ENCODE measurements at regions not wholly inside any gene's neighbourhood (a gene's known extent, or its start where the extent isn't known, plus 50 kb on each side); places are given as distances from the start of the nearest gene placed in this dataset.

DNA sequence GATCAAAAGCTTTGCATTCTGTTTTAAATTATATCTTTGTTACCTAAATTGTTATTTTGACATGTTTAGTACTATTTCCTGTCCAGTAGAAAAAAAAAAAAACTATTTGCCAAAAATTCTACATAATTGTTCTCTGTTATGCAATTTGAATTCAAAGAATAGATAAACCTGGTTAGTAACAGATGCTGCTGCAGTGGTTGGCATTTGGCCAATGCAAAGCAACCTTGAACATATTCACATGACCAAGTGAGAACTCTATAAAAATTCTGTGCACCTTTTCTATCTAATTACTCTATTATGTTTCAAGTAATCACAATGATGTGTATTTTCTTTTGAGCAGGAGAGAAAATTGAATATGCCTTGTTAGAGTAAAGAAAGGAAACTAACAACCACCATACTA is 1473.4 kb downstream of the RPA4 start:
- no peak overlapping the region for H4K8ac ChIP-seq (ENCODE audit: low read depth in 2 of 2, low read length in 2 of 2)
- no peak overlapping the region for H3K23ac ChIP-seq (ENCODE audit: low read depth, low read length)
- H2BK15ac ChIP-seq (ENCODE audit: low read depth, low read length) = no peak overlapping the region
- ATAC-seq (ENCODE audit: low read depth) = no peak
- no peak for DNase-seq
- no peak overlapping the region for H4K5ac ChIP-seq (ENCODE audit: low read depth, low read length)
- dilution Hi-C loops (cut with HindIII; ENCODE audit: low sequenced_read_pairs, unreplicated experiment) = no loop called here
- H3K14ac ChIP-seq (replicated peaks; ENCODE audit: low read depth, low read length) = no peak overlapping the region
- H2BK5ac ChIP-seq (ENCODE audit: low read depth, low read length, poor library complexity, severe bottlenecking) = no peak overlapping the region
- no peak overlapping the region for H3K18ac ChIP-seq (ENCODE audit: low read depth, low read length)
- CTCF ChIA-PET = no interaction called here
- no peaks in the 10 kb centered on the region for H4K20me1 ChIP-seq (ENCODE audit: insufficient read depth, low read length)
- no peaks in the 10 kb centered on the region for H3K4me1 ChIP-seq (ENCODE audit: control insufficient read depth, insufficient read depth, low read length)
- no peak overlapping the region for H3K9ac ChIP-seq (ENCODE audit: low read depth, low read length)
- no peak overlapping the region for H3K27ac ChIP-seq (ENCODE audit: insufficient read depth, low read length)
- no peak overlapping the region for H3K56ac ChIP-seq (ENCODE audit: extremely low read depth, insufficient read depth, low read length)
- H3K9me3 ChIP-seq (ENCODE audit: control insufficient read depth, insufficient read depth, low read length) = no peaks in the 10 kb centered on the region
- H3K27me3 ChIP-seq (ENCODE audit: control insufficient read depth, insufficient read depth, low read length) = no peaks in the 10 kb centered on the region
- in situ Hi-C loops (cut with MboI; ENCODE audit: low sequenced_read_pairs) = loop anchor here (25.0 kb wide), 1 partner anchor 105 kb away; no protein-coding TSS in a partner anchor
- no TSS peak for BruUV-seq (replicated peaks)
- no peaks in the 10 kb centered on the region for H3K79me1 ChIP-seq (ENCODE audit: low read depth in 1 of 2, low read length in 2 of 2)
- intact Hi-C loops (cut with micrococcal nuclease) = no loop called here
- H2AK9ac ChIP-seq (replicated peaks; ENCODE audit: low read depth, low read length, poor library complexity) = no peak overlapping the region
- H3K4me3 ChIP-seq (ENCODE audit: insufficient read depth, low read depth, low read length) = no peak overlapping the region
- no peak overlapping the region for H2BK120ac ChIP-seq (ENCODE audit: low read depth, low read length)
- H2AK5ac ChIP-seq (ENCODE audit: low read depth, low read length) = no peak overlapping the region
- H3K36me3 ChIP-seq (ENCODE audit: control insufficient read depth, insufficient read depth, low read length) = no peaks in the 10 kb centered on the region
- no peak overlapping the region for H2BK20ac ChIP-seq (ENCODE audit: low read depth, low read length)
- H4K91ac ChIP-seq (ENCODE audit: insufficient read depth, low read depth, low read length) = no peak overlapping the region
- H3K9me1 ChIP-seq (ENCODE audit: insufficient read depth, low read length) = no peaks in the 10 kb centered on the region
- POLR2A ChIA-PET (ENCODE audit: unreplicated experiment) = no interaction called here
- no peak overlapping the region for H3K4ac ChIP-seq (ENCODE audit: low read depth, low read length)
- TF ChIP-seq RCOR1 (IDR thresholded peaks at IDR 0.05; ENCODE audit: insufficient replicate concordance, low read length) (no peak), CHD1 (IDR thresholded peaks at IDR 0.05; ENCODE audit: low read depth, low read length) (no peak), RFX5 (IDR thresholded peaks at IDR 0.05; ENCODE audit: low read depth, low read length) (no peak)
- TF ChIP-seq, protein P1, sequence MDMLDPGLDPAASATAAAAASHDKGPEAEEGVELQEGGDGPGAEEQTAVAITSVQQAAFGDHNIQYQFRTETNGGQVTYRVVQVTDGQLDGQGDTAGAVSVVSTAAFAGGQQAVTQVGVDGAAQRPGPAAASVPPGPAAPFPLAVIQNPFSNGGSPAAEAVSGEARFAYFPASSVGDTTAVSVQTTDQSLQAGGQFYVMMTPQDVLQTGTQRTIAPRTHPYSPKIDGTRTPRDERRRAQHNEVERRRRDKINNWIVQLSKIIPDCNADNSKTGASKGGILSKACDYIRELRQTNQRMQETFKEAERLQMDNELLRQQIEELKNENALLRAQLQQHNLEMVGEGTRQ (IDR thresholded peaks at IDR 0.05; ENCODE audit: low read depth, low read length) = no peak
- TF ChIP-seq, protein P2, sequence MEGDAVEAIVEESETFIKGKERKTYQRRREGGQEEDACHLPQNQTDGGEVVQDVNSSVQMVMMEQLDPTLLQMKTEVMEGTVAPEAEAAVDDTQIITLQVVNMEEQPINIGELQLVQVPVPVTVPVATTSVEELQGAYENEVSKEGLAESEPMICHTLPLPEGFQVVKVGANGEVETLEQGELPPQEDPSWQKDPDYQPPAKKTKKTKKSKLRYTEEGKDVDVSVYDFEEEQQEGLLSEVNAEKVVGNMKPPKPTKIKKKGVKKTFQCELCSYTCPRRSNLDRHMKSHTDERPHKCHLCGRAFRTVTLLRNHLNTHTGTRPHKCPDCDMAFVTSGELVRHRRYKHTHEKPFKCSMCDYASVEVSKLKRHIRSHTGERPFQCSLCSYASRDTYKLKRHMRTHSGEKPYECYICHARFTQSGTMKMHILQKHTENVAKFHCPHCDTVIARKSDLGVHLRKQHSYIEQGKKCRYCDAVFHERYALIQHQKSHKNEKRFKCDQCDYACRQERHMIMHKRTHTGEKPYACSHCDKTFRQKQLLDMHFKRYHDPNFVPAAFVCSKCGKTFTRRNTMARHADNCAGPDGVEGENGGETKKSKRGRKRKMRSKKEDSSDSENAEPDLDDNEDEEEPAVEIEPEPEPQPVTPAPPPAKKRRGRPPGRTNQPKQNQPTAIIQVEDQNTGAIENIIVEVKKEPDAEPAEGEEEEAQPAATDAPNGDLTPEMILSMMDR (conservative IDR thresholded peaks at IDR 0.05; ENCODE audit: low read depth, low read length) = no peak
- H2AFZ ChIP-seq (replicated peaks; ENCODE audit: low read length, poor library complexity) = no peak overlapping the region
- no peak overlapping the region for H3K4me2 ChIP-seq (ENCODE audit: low read depth, low read length)
